ENCODE measurements at regions not wholly inside any gene's neighbourhood (a gene's known extent, or its start where the extent isn't known, plus 50 kb on each side); places are given as distances from the start of the nearest gene placed in this dataset.

GRCh38 chr1:214188835-214189234, 92.1 kb upstream of the SMYD2 start:
- no peaks in the 10 kb centered on the region for H3K9me3 ChIP-seq (ENCODE audit: control insufficient read depth, insufficient read depth, low read depth, low read length)
- CTCF ChIA-PET = interaction anchor here (0.7 to 1.1 kb wide), 2 partner anchors 26 to 222 kb away, joined by 3 read pairs; no protein-coding TSS in a partner anchor
- POLR2A ChIA-PET = no interaction called here
- peaks cover 7% of the 10 kb centered on the region; the same call in 1 of the 2 replicates for H3K4me1 ChIP-seq (ENCODE audit: control insufficient read depth, insufficient read depth, low read length)
- no peak overlapping the region for H3K27ac ChIP-seq (ENCODE audit: extremely low read depth, low read depth, low read length)
- no peaks in the 10 kb centered on the region for H3K36me3 ChIP-seq (ENCODE audit: control insufficient read depth in 2 of 2, insufficient read depth in 1 of 2, low read length in 2 of 2)
- TF ChIP-seq ZNF830 (tag by site-specific recombination; IDR thresholded peaks at IDR 0.05; ENCODE audit: low read depth) = no peak
- TF ChIP-seq, protein P1, sequence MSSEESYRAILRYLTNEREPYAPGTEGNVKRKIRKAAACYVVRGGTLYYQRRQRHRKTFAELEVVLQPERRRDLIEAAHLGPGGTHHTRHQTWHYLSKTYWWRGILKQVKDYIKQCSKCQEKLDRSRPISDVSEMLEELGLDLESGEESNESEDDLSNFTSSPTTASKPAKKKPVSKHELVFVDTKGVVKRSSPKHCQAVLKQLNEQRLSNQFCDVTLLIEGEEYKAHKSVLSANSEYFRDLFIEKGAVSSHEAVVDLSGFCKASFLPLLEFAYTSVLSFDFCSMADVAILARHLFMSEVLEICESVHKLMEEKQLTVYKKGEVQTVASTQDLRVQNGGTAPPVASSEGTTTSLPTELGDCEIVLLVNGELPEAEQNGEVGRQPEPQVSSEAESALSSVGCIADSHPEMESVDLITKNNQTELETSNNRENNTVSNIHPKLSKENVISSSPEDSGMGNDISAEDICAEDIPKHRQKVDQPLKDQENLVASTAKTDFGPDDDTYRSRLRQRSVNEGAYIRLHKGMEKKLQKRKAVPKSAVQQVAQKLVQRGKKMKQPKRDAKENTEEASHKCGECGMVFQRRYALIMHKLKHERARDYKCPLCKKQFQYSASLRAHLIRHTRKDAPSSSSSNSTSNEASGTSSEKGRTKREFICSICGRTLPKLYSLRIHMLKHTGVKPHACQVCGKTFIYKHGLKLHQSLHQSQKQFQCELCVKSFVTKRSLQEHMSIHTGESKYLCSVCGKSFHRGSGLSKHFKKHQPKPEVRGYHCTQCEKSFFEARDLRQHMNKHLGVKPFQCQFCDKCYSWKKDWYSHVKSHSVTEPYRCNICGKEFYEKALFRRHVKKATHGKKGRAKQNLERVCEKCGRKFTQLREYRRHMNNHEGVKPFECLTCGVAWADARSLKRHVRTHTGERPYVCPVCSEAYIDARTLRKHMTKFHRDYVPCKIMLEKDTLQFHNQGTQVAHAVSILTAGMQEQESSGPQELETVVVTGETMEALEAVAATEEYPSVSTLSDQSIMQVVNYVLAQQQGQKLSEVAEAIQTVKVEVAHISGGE (tag by site-specific recombination; conservative IDR thresholded peaks at IDR 0.05; ENCODE audit: low read depth) = no peak
- no peak for TF ChIP-seq EGR2 (tag by site-specific recombination; IDR thresholded peaks at IDR 0.05; ENCODE audit: low read depth)
- no peak for TF ChIP-seq ZNF629 (tag by site-specific recombination; IDR thresholded peaks at IDR 0.05)
- no peak for TF ChIP-seq ZNF223 (tag by site-specific recombination; IDR thresholded peaks at IDR 0.05)
- no peak for TF ChIP-seq ZNF174 (tag by site-specific recombination; IDR thresholded peaks at IDR 0.05)
- H3K4me3 ChIP-seq (ENCODE audit: low read depth, low read length) = no peak overlapping the region

DNA sequence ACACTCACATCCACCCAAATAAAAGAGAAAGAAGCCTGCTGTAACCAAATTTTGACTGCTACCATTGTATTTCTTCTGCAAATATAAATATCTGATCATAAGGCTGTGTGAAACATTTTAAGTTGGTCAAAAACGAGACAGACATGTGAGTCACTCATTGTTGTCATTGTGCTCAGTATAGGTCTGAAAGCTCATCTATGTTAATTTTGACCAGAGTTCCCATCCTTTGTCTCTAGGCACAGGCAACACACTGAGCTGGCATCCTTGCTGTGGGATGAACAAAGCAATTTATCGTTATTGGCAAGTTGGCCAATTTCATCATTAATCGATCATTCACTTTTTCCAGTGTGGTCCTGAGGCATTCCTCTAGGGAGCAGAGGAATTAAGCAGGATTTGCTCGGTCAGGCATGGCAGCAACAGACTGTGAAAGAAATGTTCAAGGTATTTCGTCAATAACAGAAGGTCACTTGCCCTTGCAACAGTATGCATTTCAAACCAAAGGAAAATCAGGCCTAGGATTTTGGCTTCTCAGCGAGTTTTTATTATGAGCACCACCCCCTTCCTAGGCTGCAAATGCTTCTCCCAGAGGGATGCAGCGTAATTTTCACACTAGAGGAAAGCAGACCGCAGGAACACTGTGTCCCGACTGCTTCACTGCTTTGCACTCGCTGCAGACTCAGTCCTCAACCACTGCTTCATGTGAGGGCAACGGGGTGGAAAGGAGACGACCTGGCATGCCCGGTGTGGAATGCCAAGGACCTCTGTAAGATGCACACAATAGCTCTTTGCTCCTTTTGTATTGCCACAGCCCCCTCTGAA, 87.9 kb upstream of the SMYD2 start:
- no peaks in the 10 kb centered on the region for H3K9me3 ChIP-seq (ENCODE audit: control insufficient read depth, insufficient read depth, low read depth, low read length)
- H3K4me1 ChIP-seq (ENCODE audit: control insufficient read depth, insufficient read depth, low read length) = no peaks in the 10 kb centered on the region
- CTCF ChIA-PET = interaction anchor here (0.7 kb wide), 1 partner anchor 442 kb away, joined by 3 read pairs; no protein-coding TSS in a partner anchor
- no peaks in the 10 kb centered on the region for H3K36me3 ChIP-seq (ENCODE audit: control insufficient read depth in 2 of 2, insufficient read depth in 1 of 2, low read length in 2 of 2)
- POLR2A ChIA-PET = no interaction called here
- no peak overlapping the region for H3K4me3 ChIP-seq (ENCODE audit: low read depth, low read length)
- H3K27ac ChIP-seq (ENCODE audit: extremely low read depth, low read depth, low read length) = no peak overlapping the region
- no peak for TF ChIP-seq ZNF791 (tag by site-specific recombination; IDR thresholded peaks at IDR 0.05)
- TF ChIP-seq ZNF426 (tag by site-specific recombination; IDR thresholded peaks at IDR 0.05) = no peak
- TF ChIP-seq IKZF3 (tag by site-specific recombination; IDR thresholded peaks at IDR 0.05) = no peak
- TF ChIP-seq ZNF549 (tag by site-specific recombination; IDR thresholded peaks at IDR 0.05) = no peak
- no peak for TF ChIP-seq ZNF132 (tag by site-specific recombination; IDR thresholded peaks at IDR 0.05; ENCODE audit: borderline replicate concordance)
- TF ChIP-seq ZNF366 (tag by site-specific recombination; conservative IDR thresholded peaks at IDR 0.05) = no peak
- no peak for TF ChIP-seq ZNF843 (tag by site-specific recombination; IDR thresholded peaks at IDR 0.05)
- TF ChIP-seq ZNF701 (tag by site-specific recombination; IDR thresholded peaks at IDR 0.05) = no peak
- no peak for TF ChIP-seq PRDM10 (tag by site-specific recombination; IDR thresholded peaks at IDR 0.05)
- TF ChIP-seq, protein P1 (tag by site-specific recombination; conservative IDR thresholded peaks at IDR 0.05; ENCODE audit: low read depth) = no peak
- TF ChIP-seq, protein P2, sequence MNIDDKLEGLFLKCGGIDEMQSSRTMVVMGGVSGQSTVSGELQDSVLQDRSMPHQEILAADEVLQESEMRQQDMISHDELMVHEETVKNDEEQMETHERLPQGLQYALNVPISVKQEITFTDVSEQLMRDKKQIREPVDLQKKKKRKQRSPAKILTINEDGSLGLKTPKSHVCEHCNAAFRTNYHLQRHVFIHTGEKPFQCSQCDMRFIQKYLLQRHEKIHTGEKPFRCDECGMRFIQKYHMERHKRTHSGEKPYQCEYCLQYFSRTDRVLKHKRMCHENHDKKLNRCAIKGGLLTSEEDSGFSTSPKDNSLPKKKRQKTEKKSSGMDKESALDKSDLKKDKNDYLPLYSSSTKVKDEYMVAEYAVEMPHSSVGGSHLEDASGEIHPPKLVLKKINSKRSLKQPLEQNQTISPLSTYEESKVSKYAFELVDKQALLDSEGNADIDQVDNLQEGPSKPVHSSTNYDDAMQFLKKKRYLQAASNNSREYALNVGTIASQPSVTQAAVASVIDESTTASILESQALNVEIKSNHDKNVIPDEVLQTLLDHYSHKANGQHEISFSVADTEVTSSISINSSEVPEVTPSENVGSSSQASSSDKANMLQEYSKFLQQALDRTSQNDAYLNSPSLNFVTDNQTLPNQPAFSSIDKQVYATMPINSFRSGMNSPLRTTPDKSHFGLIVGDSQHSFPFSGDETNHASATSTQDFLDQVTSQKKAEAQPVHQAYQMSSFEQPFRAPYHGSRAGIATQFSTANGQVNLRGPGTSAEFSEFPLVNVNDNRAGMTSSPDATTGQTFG (tag by site-specific recombination; IDR thresholded peaks at IDR 0.05; ENCODE audit: borderline replicate concordance) = no peak
- no peak for TF ChIP-seq GLIS1 (tag by site-specific recombination; IDR thresholded peaks at IDR 0.05)
- no peak for TF ChIP-seq ZNF558 (tag by site-specific recombination; IDR thresholded peaks at IDR 0.05)
- no peak for TF ChIP-seq KLF10 (tag by site-specific recombination; IDR thresholded peaks at IDR 0.05)
- TF ChIP-seq ZNF529 (tag by site-specific recombination; IDR thresholded peaks at IDR 0.05; ENCODE audit: insufficient replicate concordance) = no peak
- no peak for TF ChIP-seq ZNF223 (tag by site-specific recombination; IDR thresholded peaks at IDR 0.05)

Data from HEK293 (cell line).